B cell (primary cell): ENCODE measurements at regions not wholly inside any gene's neighbourhood (a gene's known extent, or its start where the extent isn't known, plus 50 kb on each side); places are given as distances from the start of the nearest gene placed in this dataset.

Experiments used
- ATAC-seq: fragments of 200-7000 bp; cut with Tn5 transposase; one replicate; pipeline ENCODE4 v1.10.0; 2021; ENCODE audit warnings: low read depth, mild to moderate bottlenecking, moderate number of reproducible peaks, moderate library complexity
- CTCF ChIA-PET: fragments of 350-600 bp; sonication (Branson Sonifier 250); formaldehyde crosslinking; loops from one replicate; lab custom pipeline; 2021; ENCODE audit warnings: antibody characterized with exemption, inconsistent platforms; lab: Charles Lee
- POLR2A ChIA-PET: fragments of 350-600 bp; sonication (Branson Sonifier 250); formaldehyde crosslinking; loops from one replicate; lab custom pipeline; 2021; ENCODE audit warnings: antibody characterized with exemption; lab: Charles Lee
- DNase-seq: peaks from one replicate; pipeline ENCODE4 v3.0.0; 2013
- H2AFZ ChIP-seq: 2 replicates; pipeline ENCODE4 v1.6.1; 2012; ENCODE audit warnings: mild to moderate bottlenecking, low read depth, low read length; ENCODE audit not compliant: insufficient read depth, poor library complexity, severe bottlenecking
- H3K27ac ChIP-seq, 2 donors: 1 replicate in 1 of 2; 2 replicates in 1 of 2; pipeline ENCODE4 v1.5.1; 2012 to 2013; ENCODE audit warnings: low read length in 2 of 2, mild to moderate bottlenecking in 2 of 2, moderate library complexity in 1 of 2
- H3K27me3 ChIP-seq, 4 experiments: fragments of 200-600 bp in 1 of 4; sonication (generic) in 1 of 4; replicated peaks in 1 of 4; 1 replicate in 2 of 4; 2 replicates in 2 of 4; pipeline versions ENCODE4 v1.6.1 to v1.7.0; 2013 to 2016; ENCODE audit warnings: low read length in 3 of 4, mild to moderate bottlenecking in 2 of 4, mixed read lengths in 1 of 4, moderate library complexity in 1 of 4; ENCODE audit not compliant: insufficient read depth in 4 of 4, control insufficient read depth in 3 of 4; ENCODE audit errors: control extremely low read depth in 1 of 4
- H3K36me3 ChIP-seq, 2 experiments: replicated peaks in 1 of 2; 1 replicate in 1 of 2; 2 replicates in 1 of 2; pipeline versions ENCODE4 v1.6.1 to v1.7.1; 2013; ENCODE audit warnings: low read length in 1 of 2; ENCODE audit not compliant: insufficient read depth in 2 of 2, control insufficient read depth in 1 of 2; ENCODE audit errors: control extremely low read depth in 1 of 2, extremely low read depth in 1 of 2
- H3K4me1 ChIP-seq, 2 donors: fragments of 200-600 bp in 1 of 2; sonication (generic) in 1 of 2; 1 replicate in 1 of 2; 2 replicates in 1 of 2; pipeline versions ENCODE4 v1.5.1 to v1.6.1; 2013 to 2017; ENCODE audit warnings: low read length in 2 of 2; ENCODE audit not compliant: control insufficient read depth in 2 of 2, insufficient read depth in 2 of 2
- H3K4me2 ChIP-seq: replicated peaks from 2 replicates; pipeline ENCODE3; 2012; ENCODE audit warnings: mild to moderate bottlenecking, low read depth, low read length; ENCODE audit not compliant: poor library complexity, severe bottlenecking
- H3K4me3 ChIP-seq, 5 experiments: fragments of 200-600 bp in 1 of 5; sonication (generic) in 1 of 5; 1 replicate in 3 of 5; 2 replicates in 2 of 5; pipeline versions ENCODE4 v1.5.1 to v1.7.0; 2011 to 2016; ENCODE audit warnings: low read length in 4 of 5, mild to moderate bottlenecking in 4 of 5, low read depth in 2 of 5, control low read depth in 1 of 5, moderate library complexity in 1 of 5; ENCODE audit not compliant: insufficient read depth in 1 of 5; ENCODE audit errors: control extremely low read depth in 1 of 5, extremely low read depth in 1 of 5
- H3K79me2 ChIP-seq: fragments of 200-600 bp; sonication (generic); one replicate; pipeline ENCODE4 v1.6.0; 2016; ENCODE audit warnings: low read length; ENCODE audit not compliant: control insufficient read depth, insufficient read depth
- H3K9ac ChIP-seq: fragments of 200-600 bp; sonication (generic); 2 replicates; pipeline ENCODE4 v1.6.1; 2017; ENCODE audit warnings: mild to moderate bottlenecking, low read length, moderate library complexity
- H3K9me3 ChIP-seq, 3 donors: one replicate each; pipeline versions ENCODE4 v1.6.1 to v1.7.1; 2013; ENCODE audit warnings: low read length in 2 of 3; ENCODE audit not compliant: control insufficient read depth in 2 of 3, insufficient read depth in 1 of 3; ENCODE audit errors: control extremely low read depth in 1 of 3
- H4K20me1 ChIP-seq: 2 replicates; pipeline ENCODE4 v1.6.0; 2012; ENCODE audit warnings: mild to moderate bottlenecking, low read length; ENCODE audit not compliant: insufficient read depth, control insufficient read depth, poor library complexity, severe bottlenecking
- H3K27ac Mint-ChIP-seq: one replicate; pipeline ENCODE4 v1.8.0; 2021; ENCODE audit warnings: mixed read lengths
- H3K27me3 Mint-ChIP-seq: one replicate; pipeline ENCODE4 v1.8.0; 2021; ENCODE audit warnings: mixed read lengths
- H3K4me1 Mint-ChIP-seq: one replicate; pipeline ENCODE4 v1.8.0; 2021; ENCODE audit warnings: mixed read lengths
- H3K4me3 Mint-ChIP-seq: one replicate; pipeline ENCODE4 v1.8.0; 2021; ENCODE audit warnings: mixed read lengths
- H3K9me3 Mint-ChIP-seq: one replicate; pipeline ENCODE4 v1.8.0; 2022; ENCODE audit warnings: mixed read lengths; ENCODE audit not compliant: insufficient read depth
- EZH2 ChIP-seq: IDR thresholded peaks from 2 replicates; pipeline ENCODE4 v1.6.1; 2012; ENCODE audit warnings: borderline replicate concordance, low read depth, mild to moderate bottlenecking, moderate library complexity, low read length; ENCODE audit not compliant: insufficient read depth, poor library complexity, severe bottlenecking
- WGBS: methylation state at CpG from one replicate; pipeline ENCODE4 v1.1.5; 2013; ENCODE audit warnings: missing lambda C conversion rate; ENCODE audit not compliant: insufficient coverage; 5-methylcytosine and 5-hydroxymethylcytosine counted together
- intact Hi-C: fragments of 100-400 bp; cut with micrococcal nuclease; formaldehyde crosslinking; loops from one replicate; pipeline ENCODE4 v1.10.0; 2022
- TF ChIP-seq, protein P1 (sequence below): fragments of 200-600 bp; IDR thresholded peaks from one replicate; pipeline ENCODE4 v1.8.0; 2022; ENCODE audit warnings: antibody characterized with exemption, mild to moderate bottlenecking

DNA sequence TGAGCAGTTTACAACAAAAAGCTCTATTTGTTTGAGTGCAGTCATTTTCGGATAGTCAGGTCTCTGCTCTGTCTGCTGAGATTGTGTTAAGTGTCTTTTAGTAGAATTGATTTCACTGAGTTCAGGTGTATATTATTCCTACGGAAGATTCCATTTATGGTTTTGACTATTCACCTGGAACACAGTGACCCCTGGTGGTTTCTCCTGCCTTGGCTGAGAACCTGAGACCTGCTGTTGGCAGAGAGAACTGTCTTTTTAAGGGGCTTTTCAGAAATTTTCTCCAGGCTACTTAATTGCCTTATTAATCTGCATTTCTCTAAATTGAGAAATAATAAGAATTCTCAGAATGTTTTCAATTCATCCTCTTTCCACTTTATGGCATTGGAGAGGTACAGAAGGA, 508.0 kb downstream of the TBC1D32 start:
- H3K4me2 ChIP-seq: no peak overlapping the region
- DNase-seq: peak; percentile 25
- no peaks in the 10 kb centered on the region for H3K4me1 Mint-ChIP-seq
- 80% methylated on average over 1 of the region's 2 CpGs for WGBS
- H4K20me1 ChIP-seq: no peaks in the 10 kb centered on the region
- H3K27me3 ChIP-seq: no peaks in the 10 kb centered on the region
- no peak for ATAC-seq
- no peak overlapping the region for H2AFZ ChIP-seq
- H3K9me3 Mint-ChIP-seq: no peaks in the 10 kb centered on the region
- no peak overlapping the region for H3K27ac Mint-ChIP-seq
- no peak for TF ChIP-seq EZH2
- TF ChIP-seq, protein P1, sequence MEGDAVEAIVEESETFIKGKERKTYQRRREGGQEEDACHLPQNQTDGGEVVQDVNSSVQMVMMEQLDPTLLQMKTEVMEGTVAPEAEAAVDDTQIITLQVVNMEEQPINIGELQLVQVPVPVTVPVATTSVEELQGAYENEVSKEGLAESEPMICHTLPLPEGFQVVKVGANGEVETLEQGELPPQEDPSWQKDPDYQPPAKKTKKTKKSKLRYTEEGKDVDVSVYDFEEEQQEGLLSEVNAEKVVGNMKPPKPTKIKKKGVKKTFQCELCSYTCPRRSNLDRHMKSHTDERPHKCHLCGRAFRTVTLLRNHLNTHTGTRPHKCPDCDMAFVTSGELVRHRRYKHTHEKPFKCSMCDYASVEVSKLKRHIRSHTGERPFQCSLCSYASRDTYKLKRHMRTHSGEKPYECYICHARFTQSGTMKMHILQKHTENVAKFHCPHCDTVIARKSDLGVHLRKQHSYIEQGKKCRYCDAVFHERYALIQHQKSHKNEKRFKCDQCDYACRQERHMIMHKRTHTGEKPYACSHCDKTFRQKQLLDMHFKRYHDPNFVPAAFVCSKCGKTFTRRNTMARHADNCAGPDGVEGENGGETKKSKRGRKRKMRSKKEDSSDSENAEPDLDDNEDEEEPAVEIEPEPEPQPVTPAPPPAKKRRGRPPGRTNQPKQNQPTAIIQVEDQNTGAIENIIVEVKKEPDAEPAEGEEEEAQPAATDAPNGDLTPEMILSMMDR: peak; percentile 53
- no peak overlapping the region for H3K9ac ChIP-seq
- ChIA-PET CTCF (interaction anchor here (0.8 kb wide), 1 partner anchor 1697 kb away, joined by 5 read pairs; no protein-coding TSS in a partner anchor), POLR2A (no interaction called here)
- H3K79me2 ChIP-seq: no peaks in the 10 kb centered on the region
- no peaks in the 10 kb centered on the region for H3K36me3 ChIP-seq
- no peaks in the 10 kb centered on the region for H3K9me3 ChIP-seq
- no peak overlapping the region for H3K4me3 Mint-ChIP-seq
- no peaks in the 10 kb centered on the region for H3K4me1 ChIP-seq
- H3K4me3 ChIP-seq: no peak overlapping the region
- H3K27ac ChIP-seq: no peak overlapping the region
- intact Hi-C loops: loop anchor here (2.0 to 5.0 kb wide), 2 partner anchors 1083 to 1494 kb away; no protein-coding TSS in a partner anchor
- H3K27me3 Mint-ChIP-seq: no peaks in the 10 kb centered on the region

GRCh38 chr6:120816794-120817193, 517.5 kb downstream of the TBC1D32 start:
- no peak for TF ChIP-seq EZH2
- TF ChIP-seq, protein P1: no peak
- H4K20me1 ChIP-seq: no peaks in the 10 kb centered on the region
- Mint-ChIP-seq H3K4me1 (no peaks in the 10 kb centered on the region), H3K27ac (no peak overlapping the region), H3K27me3 (no peaks in the 10 kb centered on the region), H3K9me3 (no peaks in the 10 kb centered on the region), H3K4me3 (no peak overlapping the region)
- no peak overlapping the region for H3K27ac ChIP-seq
- no peak overlapping the region for H2AFZ ChIP-seq
- H3K9ac ChIP-seq: no peak overlapping the region
- no peaks in the 10 kb centered on the region for H3K79me2 ChIP-seq
- no peaks in the 10 kb centered on the region for H3K4me1 ChIP-seq
- ATAC-seq (no peak), DNase-seq (no peak)
- H3K27me3 ChIP-seq: no peaks in the 10 kb centered on the region
- intact Hi-C loops: no loop called here
- H3K4me3 ChIP-seq: no peak overlapping the region
- peaks cover 0 to 7% (median 0%) of the 10 kb centered on the region in 3 donors for H3K9me3 ChIP-seq
- H3K36me3 ChIP-seq: no peaks in the 10 kb centered on the region
- no peak overlapping the region for H3K4me2 ChIP-seq
- ChIA-PET POLR2A (no interaction called here), CTCF (no interaction called here)
